ENCODE measurements at regions not wholly inside any gene's neighbourhood (a gene's known extent, or its start where the extent isn't known, plus 50 kb on each side); places are given as distances from the start of the nearest gene placed in this dataset.

DNA sequence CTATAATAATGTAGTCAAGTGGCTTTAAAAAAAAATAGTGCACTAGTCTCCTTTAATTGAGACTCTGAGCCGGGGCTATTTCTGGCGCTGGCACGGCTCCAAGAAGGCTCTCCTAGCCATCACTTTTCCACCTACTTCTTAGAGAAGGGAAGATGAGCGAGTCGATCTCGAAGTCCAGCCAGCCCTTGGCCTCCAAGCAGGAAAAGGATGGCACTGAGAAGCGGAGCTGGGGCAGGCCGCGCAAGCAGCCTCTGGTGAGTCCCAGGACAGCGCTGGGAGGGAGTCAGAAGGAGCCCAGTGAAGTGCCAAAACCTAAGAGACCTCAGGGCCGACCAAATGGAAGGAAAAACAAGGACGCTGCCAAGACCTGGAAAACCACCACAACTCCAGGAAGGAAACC lies 531.9 kb downstream of the MAGEB5 start:
- intact Hi-C loops (cut with DNase I): no loop called here
- no peak for TF ChIP-seq CTCF (IDR thresholded peaks at IDR 0.05)
- TF ChIP-seq POLR2A (IDR thresholded peaks at IDR 0.05): no peak

GRCh38 chrX:26722666-26723428 lies 506.9 kb downstream of the MAGEB5 start:
- WGBS, 4 donors: 72 to 89% (median 81%) methylated on average over 4 to 9 of the region's 9 CpGs
- Histone ChIP-seq H3K36me3 (no peaks in the 10 kb centered on the region), H3K27me3 (no peaks in the 10 kb centered on the region), H3K4me3 (no peak overlapping the region), H3K27ac (no peak overlapping the region), H3K4me1 (no peaks in the 10 kb centered on the region), H3K9me3 (no peaks in the 10 kb centered on the region)
- peak in 1 of 5 donors; percentile 26 for DNase-seq
- no peak for ATAC-seq
- intact Hi-C loops (cut with DNase I): no loop called here
- TF ChIP-seq POLR2A (IDR thresholded peaks at IDR 0.05) (no peak), CTCF (IDR thresholded peaks at IDR 0.05) (no peak)

More for the DNA sequence above, 531.9 kb downstream of the MAGEB5 start:
- WGBS, 4 donors: 59 to 67% (median 65%) methylated on average over 12 of the region's 12 CpGs
- H3K27me3 ChIP-seq: no peaks in the 10 kb centered on the region
- H3K36me3 ChIP-seq: no peaks in the 10 kb centered on the region
- H3K27ac ChIP-seq: no peak overlapping the region
- no peaks in the 10 kb centered on the region for H3K4me1 ChIP-seq
- ATAC-seq (no peak), DNase-seq (no peak)
- H3K4me3 ChIP-seq: no peak overlapping the region
- H3K9me3 ChIP-seq: no peaks in the 10 kb centered on the region

- no peaks in the 10 kb centered on the region for H3K9me3 ChIP-seq
- WGBS, 4 donors: 84 to 92% (median 88%) methylated on average over 3 of the region's 3 CpGs
- intact Hi-C loops (cut with DNase I): no loop called here
Observed at GRCh38 chrX:26672571-26672970, 456.6 kb downstream of the MAGEB5 start.

GRCh38 chrX:26670521-26670920 lies 454.6 kb downstream of the MAGEB5 start:
- Histone ChIP-seq H3K27me3 (peaks cover 0 to 4% (median 0%) of the 10 kb centered on the region in 9 donors), H3K4me1 (no peaks in the 10 kb centered on the region), H3K36me3 (no peaks in the 10 kb centered on the region), H3K4me3 (no peak overlapping the region), H3K27ac (no peak overlapping the region), H3K9me3 (no peaks in the 10 kb centered on the region)
- intact Hi-C loops (cut with DNase I): no loop called here
- 37 to 71% (median 56%) methylated on average over 1 of the region's 1 CpG for WGBS, 4 donors
- no peak for TF ChIP-seq CTCF (IDR thresholded peaks at IDR 0.05)
- TF ChIP-seq POLR2A (IDR thresholded peaks at IDR 0.05): no peak
- DNase-seq (no peak), ATAC-seq (no peak)

More at GRCh38 chrX:26672571-26672970, 456.6 kb downstream of the MAGEB5 start:
- no peak overlapping the region for H3K27ac ChIP-seq
- TF ChIP-seq CTCF (IDR thresholded peaks at IDR 0.05) (no peak), POLR2A (IDR thresholded peaks at IDR 0.05) (no peak)
- no peaks in the 10 kb centered on the region for H3K36me3 ChIP-seq
- no peak overlapping the region for H3K4me3 ChIP-seq
- H3K4me1 ChIP-seq: no peaks in the 10 kb centered on the region
- DNase-seq (no peak), ATAC-seq (no peak)
- H3K27me3 ChIP-seq: peaks cover 0 to 2% (median 0%) of the 10 kb centered on the region in 9 donors
